ENCODE measurements at regions not wholly inside any gene's neighbourhood (a gene's known extent, or its start where the extent isn't known, plus 50 kb on each side); places are given as distances from the start of the nearest gene placed in this dataset.

DNA sequence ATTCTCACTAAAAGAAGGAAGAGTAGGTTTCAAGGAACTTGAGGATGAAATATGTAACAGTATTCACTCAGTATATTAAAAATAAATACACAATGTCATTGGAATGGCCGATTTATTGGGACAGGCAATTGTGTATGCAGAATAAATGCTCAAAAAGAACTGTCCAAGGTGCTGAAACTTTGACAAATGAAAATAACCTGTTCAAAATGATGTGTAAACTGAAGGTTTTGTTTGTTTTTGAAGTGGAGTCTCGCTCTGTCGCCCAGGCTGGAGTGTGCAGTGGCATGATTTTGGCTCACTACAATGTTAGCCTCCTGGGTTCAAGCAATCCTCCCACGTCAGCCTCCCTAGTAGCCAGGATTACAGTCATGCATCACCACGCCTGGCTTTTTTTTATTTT is 318.7 kb upstream of the RBFOX1 start:
- Histone ChIP-seq H4K20me1 (ENCODE audit: control insufficient read depth, extremely low read depth, insufficient read depth, low read length) (no peaks in the 10 kb centered on the region), H3K9me1 (ENCODE audit: control insufficient read depth, extremely low read depth, insufficient read depth, low read length) (no peaks in the 10 kb centered on the region), H3K9ac (ENCODE audit: control insufficient read depth, extremely low read depth, insufficient read depth, low read length) (no peak overlapping the region), H3K4me2 (ENCODE audit: control insufficient read depth, extremely low read depth, insufficient read depth, low read depth, low read length) (no peak overlapping the region), H3K9me3 (ENCODE audit: control insufficient read depth, low read depth, low read length) (peaks cover 2% of the 10 kb centered on the region), H3K4me1 (ENCODE audit: control insufficient read depth, extremely low read depth, insufficient read depth, low read length) (no peaks in the 10 kb centered on the region), H3K27ac (ENCODE audit: control insufficient read depth, insufficient read depth, low read length) (no peak overlapping the region), H3K36me3 (ENCODE audit: control insufficient read depth in 2 of 2, extremely low read depth in 1 of 2, insufficient read depth in 2 of 2, low read length in 2 of 2) (no peaks in the 10 kb centered on the region), H3K4me3 (ENCODE audit: control insufficient read depth in 2 of 3, extremely low read depth in 1 of 3, insufficient read depth in 2 of 3, low read depth in 1 of 3, low read length in 3 of 3) (no peak overlapping the region), H3K27me3 (ENCODE audit: control insufficient read depth, extremely low read depth, insufficient read depth, low read length) (no peaks in the 10 kb centered on the region), H2AFZ (ENCODE audit: control insufficient read depth, low read length) (no peak overlapping the region), H3K79me2 (ENCODE audit: control insufficient read depth, insufficient read depth, low read length) (no peaks in the 10 kb centered on the region)
- no peak for TF ChIP-seq EZH2 (IDR thresholded peaks at IDR 0.05; ENCODE audit: low read length)
- TF ChIP-seq, protein P1, sequence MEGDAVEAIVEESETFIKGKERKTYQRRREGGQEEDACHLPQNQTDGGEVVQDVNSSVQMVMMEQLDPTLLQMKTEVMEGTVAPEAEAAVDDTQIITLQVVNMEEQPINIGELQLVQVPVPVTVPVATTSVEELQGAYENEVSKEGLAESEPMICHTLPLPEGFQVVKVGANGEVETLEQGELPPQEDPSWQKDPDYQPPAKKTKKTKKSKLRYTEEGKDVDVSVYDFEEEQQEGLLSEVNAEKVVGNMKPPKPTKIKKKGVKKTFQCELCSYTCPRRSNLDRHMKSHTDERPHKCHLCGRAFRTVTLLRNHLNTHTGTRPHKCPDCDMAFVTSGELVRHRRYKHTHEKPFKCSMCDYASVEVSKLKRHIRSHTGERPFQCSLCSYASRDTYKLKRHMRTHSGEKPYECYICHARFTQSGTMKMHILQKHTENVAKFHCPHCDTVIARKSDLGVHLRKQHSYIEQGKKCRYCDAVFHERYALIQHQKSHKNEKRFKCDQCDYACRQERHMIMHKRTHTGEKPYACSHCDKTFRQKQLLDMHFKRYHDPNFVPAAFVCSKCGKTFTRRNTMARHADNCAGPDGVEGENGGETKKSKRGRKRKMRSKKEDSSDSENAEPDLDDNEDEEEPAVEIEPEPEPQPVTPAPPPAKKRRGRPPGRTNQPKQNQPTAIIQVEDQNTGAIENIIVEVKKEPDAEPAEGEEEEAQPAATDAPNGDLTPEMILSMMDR (optimal IDR thresholded peaks at IDR 0.05 in 1 of 3, IDR thresholded peaks at IDR 0.05 in 1 of 3, conservative IDR thresholded peaks at IDR 0.05 in 1 of 3; ENCODE audit: extremely low read depth in 1 of 3, insufficient read depth in 2 of 3, low read length in 3 of 3), result no peak
- DNase-seq (ENCODE audit: low read depth, low spot score), result no peak
- dilution Hi-C loops (cut with MboI; ENCODE audit: extremely low pct_ligation_motif_present, low sequenced_read_pairs), result no loop called here
- FAIRE-seq, result no peak

DNA sequence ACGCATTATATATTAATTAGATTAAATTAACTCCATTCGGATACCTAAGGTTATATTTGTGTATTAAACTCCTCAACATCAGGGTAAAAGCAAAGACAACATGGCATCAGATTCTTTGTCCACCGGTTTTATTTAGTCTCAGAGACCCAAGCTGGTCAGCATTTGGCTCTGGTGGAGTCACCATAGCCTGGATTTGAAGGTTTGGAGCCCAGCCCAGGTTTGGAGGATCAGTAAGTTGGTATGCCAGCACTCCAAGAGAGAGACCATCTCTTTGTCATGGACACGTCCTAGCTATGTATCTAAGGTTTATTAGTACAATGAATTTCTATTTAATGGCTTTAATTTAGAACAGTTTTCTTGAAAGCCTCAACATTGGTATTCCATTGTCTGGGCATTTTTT is 328.4 kb upstream of the RBFOX1 start:
- dilution Hi-C loops (cut with MboI; ENCODE audit: extremely low pct_ligation_motif_present, low sequenced_read_pairs), result no loop called here
- Histone ChIP-seq H3K9ac (ENCODE audit: control insufficient read depth, extremely low read depth, insufficient read depth, low read length) (no peak overlapping the region), H4K20me1 (ENCODE audit: control insufficient read depth, extremely low read depth, insufficient read depth, low read length) (no peaks in the 10 kb centered on the region), H3K4me2 (ENCODE audit: control insufficient read depth, extremely low read depth, insufficient read depth, low read depth, low read length) (no peak overlapping the region), H3K27ac (ENCODE audit: control insufficient read depth, insufficient read depth, low read length) (no peak overlapping the region), H3K4me3 (ENCODE audit: control insufficient read depth in 2 of 3, extremely low read depth in 1 of 3, insufficient read depth in 2 of 3, low read depth in 1 of 3, low read length in 3 of 3) (no peak overlapping the region), H3K4me1 (ENCODE audit: control insufficient read depth, extremely low read depth, insufficient read depth, low read length) (no peaks in the 10 kb centered on the region), H3K9me3 (ENCODE audit: control insufficient read depth, low read depth, low read length) (peaks cover 3% of the 10 kb centered on the region), H2AFZ (ENCODE audit: control insufficient read depth, low read length) (no peak overlapping the region), H3K79me2 (ENCODE audit: control insufficient read depth, insufficient read depth, low read length) (no peaks in the 10 kb centered on the region), H3K9me1 (ENCODE audit: control insufficient read depth, extremely low read depth, insufficient read depth, low read length) (no peaks in the 10 kb centered on the region), H3K36me3 (ENCODE audit: control insufficient read depth in 2 of 2, extremely low read depth in 1 of 2, insufficient read depth in 2 of 2, low read length in 2 of 2) (no peaks in the 10 kb centered on the region), H3K27me3 (ENCODE audit: control insufficient read depth, extremely low read depth, insufficient read depth, low read length) (no peaks in the 10 kb centered on the region)
- FAIRE-seq (no peak), DNase-seq (ENCODE audit: low read depth, low spot score) (no peak)
- TF ChIP-seq EZH2 (IDR thresholded peaks at IDR 0.05; ENCODE audit: low read length), result no peak
- TF ChIP-seq, protein P1 (optimal IDR thresholded peaks at IDR 0.05 in 1 of 3, IDR thresholded peaks at IDR 0.05 in 1 of 3, conservative IDR thresholded peaks at IDR 0.05 in 1 of 3; ENCODE audit: extremely low read depth in 1 of 3, insufficient read depth in 2 of 3, low read length in 3 of 3), result no peak

Measured in keratinocyte (primary cell).